Chondrocyte (in vitro differentiated cells): ENCODE measurements at regions not wholly inside any gene's neighbourhood (a gene's known extent, or its start where the extent isn't known, plus 50 kb on each side); places are given as distances from the start of the nearest gene placed in this dataset.
A peak's percentile ranks its signal among the peaks of the same experiment; 100 is the strongest.
"Not testable (repeated sequence)": the region's sequence is repeated elsewhere in the genome, so short reads cannot be mapped to it uniquely, and the experiment has no call there.

Source experiments
- DNase-seq: peaks from one replicate; pipeline ENCODE4 v3.0.0; 2021; ENCODE audit warnings: mixed read lengths, low spot score
- H3K27ac Mint-ChIP-seq: one replicate; pipeline ENCODE4 v1.8.0; 2021; ENCODE audit warnings: mild to moderate bottlenecking, moderate library complexity, mixed read lengths; ENCODE audit not compliant: unreplicated experiment
- H3K27me3 Mint-ChIP-seq: 2 replicates; pipeline ENCODE4 v1.8.0; 2021; ENCODE audit warnings: low read depth, mixed read lengths
- H3K36me3 Mint-ChIP-seq: 2 replicates; pipeline ENCODE4 v1.8.0; 2021; ENCODE audit warnings: low read depth, mixed read lengths
- H3K4me1 Mint-ChIP-seq: 2 replicates; pipeline ENCODE4 v1.8.0; 2021; ENCODE audit warnings: low read depth, mild to moderate bottlenecking, mixed read lengths
- H3K4me3 Mint-ChIP-seq: one replicate; pipeline ENCODE4 v1.8.0; 2021; ENCODE audit warnings: mild to moderate bottlenecking, moderate library complexity, mixed read lengths; ENCODE audit not compliant: unreplicated experiment
- H3K9me3 Mint-ChIP-seq: 2 replicates; pipeline ENCODE4 v1.8.0; 2021; ENCODE audit warnings: low read depth, mixed read lengths
- TF ChIP-seq, protein P1 (sequence below): fragments of 200-600 bp; sonication (generic); IDR thresholded peaks from 2 replicates; pipeline ENCODE4 v1.5.0; 2021; ENCODE audit warnings: antibody characterized with exemption, mild to moderate bottlenecking, moderate library complexity

DNA sequence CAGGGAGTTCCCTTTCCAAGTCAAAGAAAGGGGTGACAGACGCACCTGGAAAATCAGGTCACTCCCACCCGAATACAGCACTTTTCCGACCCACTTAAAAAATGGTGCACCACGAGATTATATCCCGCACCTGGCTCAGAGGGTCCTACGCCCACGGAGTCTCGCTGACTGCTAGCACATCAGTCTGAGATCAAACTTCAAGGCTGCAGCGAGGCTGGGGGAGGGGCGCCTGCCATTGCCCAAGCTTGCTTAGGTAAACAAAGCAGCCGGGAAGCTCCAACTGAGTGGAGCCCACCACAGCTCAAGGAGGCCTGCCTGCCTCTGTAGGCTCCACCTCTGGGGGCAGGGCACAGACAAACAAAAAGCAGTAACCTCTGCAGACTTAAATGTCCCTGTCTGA lies 277.8 kb upstream of the ARHGAP42 start:
- not testable (repeated sequence) for H3K36me3 Mint-ChIP-seq, H3K4me1 Mint-ChIP-seq, H3K4me3 Mint-ChIP-seq, H3K27ac Mint-ChIP-seq, DNase-seq, H3K27me3 Mint-ChIP-seq
- peaks cover 18% of the 10 kb centered on the region for H3K9me3 Mint-ChIP-seq

DNA sequence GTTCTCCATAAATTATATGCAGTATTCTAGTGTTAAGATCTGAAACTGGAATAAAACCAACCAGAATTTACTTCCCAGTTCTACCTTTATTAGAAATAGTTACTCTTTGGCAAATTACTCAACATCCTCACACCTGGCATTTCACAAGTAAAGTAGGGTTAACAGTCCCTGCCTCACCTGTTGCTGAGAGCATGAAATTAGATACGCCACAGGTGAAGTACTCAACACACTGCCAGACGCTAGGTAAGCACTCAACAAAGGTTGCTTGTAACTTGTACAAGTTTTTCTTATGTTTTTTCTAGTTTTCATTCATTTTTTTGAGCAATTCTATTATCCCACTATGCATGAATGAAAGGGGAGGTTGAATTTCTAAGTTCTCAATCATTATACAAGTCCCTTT lies 267.6 kb upstream of the ARHGAP42 start:
- TF ChIP-seq, protein P1, sequence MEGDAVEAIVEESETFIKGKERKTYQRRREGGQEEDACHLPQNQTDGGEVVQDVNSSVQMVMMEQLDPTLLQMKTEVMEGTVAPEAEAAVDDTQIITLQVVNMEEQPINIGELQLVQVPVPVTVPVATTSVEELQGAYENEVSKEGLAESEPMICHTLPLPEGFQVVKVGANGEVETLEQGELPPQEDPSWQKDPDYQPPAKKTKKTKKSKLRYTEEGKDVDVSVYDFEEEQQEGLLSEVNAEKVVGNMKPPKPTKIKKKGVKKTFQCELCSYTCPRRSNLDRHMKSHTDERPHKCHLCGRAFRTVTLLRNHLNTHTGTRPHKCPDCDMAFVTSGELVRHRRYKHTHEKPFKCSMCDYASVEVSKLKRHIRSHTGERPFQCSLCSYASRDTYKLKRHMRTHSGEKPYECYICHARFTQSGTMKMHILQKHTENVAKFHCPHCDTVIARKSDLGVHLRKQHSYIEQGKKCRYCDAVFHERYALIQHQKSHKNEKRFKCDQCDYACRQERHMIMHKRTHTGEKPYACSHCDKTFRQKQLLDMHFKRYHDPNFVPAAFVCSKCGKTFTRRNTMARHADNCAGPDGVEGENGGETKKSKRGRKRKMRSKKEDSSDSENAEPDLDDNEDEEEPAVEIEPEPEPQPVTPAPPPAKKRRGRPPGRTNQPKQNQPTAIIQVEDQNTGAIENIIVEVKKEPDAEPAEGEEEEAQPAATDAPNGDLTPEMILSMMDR: no peak
- no peak overlapping the region for H3K27ac Mint-ChIP-seq
- H3K9me3 Mint-ChIP-seq: peaks cover 27% of the 10 kb centered on the region
- H3K36me3 Mint-ChIP-seq: peaks cover 2% of the 10 kb centered on the region
- no peaks in the 10 kb centered on the region for H3K4me1 Mint-ChIP-seq
- no peak overlapping the region for H3K4me3 Mint-ChIP-seq
- no peaks in the 10 kb centered on the region for H3K27me3 Mint-ChIP-seq
- DNase-seq: no peak

DNA sequence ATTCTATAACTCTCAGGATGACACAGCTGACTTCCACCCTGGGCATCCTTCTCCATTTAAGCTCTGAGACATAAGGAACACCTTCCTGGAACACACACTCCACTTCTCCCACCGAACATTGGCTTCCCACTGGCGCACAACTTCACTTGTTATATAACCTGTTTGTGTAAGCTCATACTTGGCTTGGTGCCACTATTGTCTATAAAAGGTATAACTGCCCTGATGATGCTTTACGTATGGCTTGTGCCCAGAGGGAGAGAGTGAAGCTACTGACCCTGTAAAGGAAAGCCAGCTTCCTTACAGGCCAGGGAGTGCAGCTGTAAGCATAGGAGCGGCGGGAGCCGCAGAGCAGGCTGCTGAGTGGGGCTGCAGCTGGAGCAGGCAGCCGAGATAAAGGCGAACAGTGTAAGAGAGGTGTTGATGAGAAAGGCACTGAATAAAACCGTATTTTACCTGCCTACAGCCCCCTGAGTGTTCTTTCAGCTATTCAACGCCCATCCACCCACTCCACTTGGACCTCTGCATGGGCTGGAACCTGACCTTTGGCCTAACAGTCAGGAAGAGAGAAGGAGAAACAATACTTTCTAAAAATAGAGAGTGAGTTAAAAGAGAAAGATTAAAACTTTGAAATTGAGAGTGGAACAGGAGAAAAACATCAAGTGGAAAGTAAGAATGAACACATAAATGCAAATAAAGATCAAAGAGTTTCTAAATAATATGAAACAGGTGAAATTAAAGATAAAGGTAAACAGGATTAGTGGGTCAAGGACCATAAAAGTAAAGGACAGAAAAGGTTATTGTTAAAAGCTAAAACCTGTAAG lies 252.1 kb upstream of the ARHGAP42 start:
- TF ChIP-seq, protein P1: no peak
- peak; percentile 46 for DNase-seq
- peaks cover 4% of the 10 kb centered on the region for H3K27me3 Mint-ChIP-seq
- no peaks in the 10 kb centered on the region for H3K4me1 Mint-ChIP-seq
- H3K36me3 Mint-ChIP-seq: no peaks in the 10 kb centered on the region
- H3K9me3 Mint-ChIP-seq: no peaks in the 10 kb centered on the region
- no peak overlapping the region for H3K27ac Mint-ChIP-seq
- no peak overlapping the region for H3K4me3 Mint-ChIP-seq

- Mint-ChIP-seq H3K4me3 (no peak overlapping the region), H3K36me3 (no peaks in the 10 kb centered on the region), H3K9me3 (no peaks in the 10 kb centered on the region), H3K4me1 (no peaks in the 10 kb centered on the region), H3K27ac (no peak overlapping the region), H3K27me3 (peaks cover 4% of the 10 kb centered on the region)
- no peak for DNase-seq
- TF ChIP-seq, protein P1: no peak
Observed at GRCh38 chr11:100438376-100438775, 248.7 kb upstream of the ARHGAP42 start.

DNA sequence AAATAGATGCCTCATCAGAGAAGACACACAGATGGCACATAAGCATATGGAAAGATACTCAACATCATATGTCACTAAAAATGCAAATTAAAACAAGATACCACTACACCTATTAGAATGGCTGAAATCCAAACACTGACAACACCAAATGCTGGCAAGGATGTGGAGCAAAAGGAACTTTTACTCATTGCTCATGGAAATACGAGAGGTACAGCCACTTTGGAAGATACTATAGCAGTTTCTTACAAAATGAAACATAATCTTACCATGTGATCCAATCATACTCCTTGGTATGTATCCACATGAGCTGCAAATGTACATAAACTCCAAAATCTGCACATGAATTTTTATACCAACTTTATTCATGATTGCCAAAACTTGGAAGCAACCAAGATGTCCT lies 246.0 kb upstream of the ARHGAP42 start:
- H3K4me1 Mint-ChIP-seq: no peaks in the 10 kb centered on the region
- DNase-seq: no peak
- TF ChIP-seq, protein P1: no peak
- H3K36me3 Mint-ChIP-seq: no peaks in the 10 kb centered on the region
- H3K9me3 Mint-ChIP-seq: no peaks in the 10 kb centered on the region
- H3K27ac Mint-ChIP-seq: no peak overlapping the region
- no peaks in the 10 kb centered on the region for H3K27me3 Mint-ChIP-seq
- no peak overlapping the region for H3K4me3 Mint-ChIP-seq

DNA sequence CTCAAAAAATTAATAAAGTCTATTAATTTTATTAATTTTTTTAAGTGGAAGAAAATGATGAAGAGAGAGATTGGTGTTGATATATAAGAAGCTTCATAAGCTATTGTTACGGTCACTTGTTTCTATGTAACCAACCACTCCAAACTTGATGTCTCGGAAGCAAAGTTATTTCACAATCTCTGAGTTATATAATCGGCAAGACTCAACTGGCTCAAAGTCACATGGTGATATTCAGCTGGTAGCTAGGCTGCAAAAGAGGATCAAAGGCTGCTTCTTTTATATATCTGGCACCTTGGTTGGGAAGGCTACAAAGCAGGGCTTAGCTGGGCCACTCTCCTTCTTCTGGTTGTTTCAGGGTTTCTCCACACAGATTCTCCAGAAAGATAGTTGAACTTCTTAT lies 245.1 kb upstream of the ARHGAP42 start:
- no peak overlapping the region for H3K27ac Mint-ChIP-seq
- no peaks in the 10 kb centered on the region for H3K27me3 Mint-ChIP-seq
- H3K9me3 Mint-ChIP-seq: no peaks in the 10 kb centered on the region
- TF ChIP-seq, protein P1: no peak
- H3K4me3 Mint-ChIP-seq: no peak overlapping the region
- H3K4me1 Mint-ChIP-seq: no peaks in the 10 kb centered on the region
- H3K36me3 Mint-ChIP-seq: no peaks in the 10 kb centered on the region
- DNase-seq: no peak
